WTC11 (cell line): ENCODE measurements at regions not wholly inside any gene's neighbourhood (a gene's known extent, or its start where the extent isn't known, plus 50 kb on each side); places are given as distances from the start of the nearest gene placed in this dataset.

ENCODE experiments used
- ATAC-seq: fragments of 200-7000 bp; cut with Tn5 transposase; 2 replicates; pipeline ENCODE4 v1.10.0; 2021; ENCODE audit warnings: mild to moderate bottlenecking, moderate library complexity
- CTCF ChIA-PET: fragments of 300-600 bp; sonication (Branson Sonifier 250); formaldehyde crosslinking; loops from one replicate; lab custom pipeline; 2021; ENCODE audit warnings: antibody characterized with exemption; lab: Charles Lee
- POLR2A ChIA-PET: fragments of 350-600 bp; sonication (Branson Sonifier 250); formaldehyde crosslinking; loops from one replicate; lab custom pipeline; 2021; ENCODE audit warnings: antibody characterized with exemption; lab: Charles Lee
- DNase-seq: peaks from one replicate; pipeline ENCODE4 v3.0.0; 2021; ENCODE audit warnings: low spot score
- H3K27ac Mint-ChIP-seq: 2 replicates; pipeline ENCODE4 v1.8.0; 2021; ENCODE audit warnings: mixed read lengths
- H3K27me3 Mint-ChIP-seq: 2 replicates; pipeline ENCODE4 v1.8.0; 2021; ENCODE audit warnings: low read depth, mild to moderate bottlenecking, moderate library complexity, mixed read lengths
- H3K36me3 Mint-ChIP-seq: 2 replicates; pipeline ENCODE4 v1.8.0; 2021; ENCODE audit warnings: mixed read lengths
- H3K4me1 Mint-ChIP-seq: 2 replicates; pipeline ENCODE4 v1.8.0; 2022; ENCODE audit warnings: mixed read lengths
- H3K4me3 Mint-ChIP-seq: 2 replicates; pipeline ENCODE4 v1.8.0; 2021; ENCODE audit warnings: mild to moderate bottlenecking, moderate library complexity, mixed read lengths
- H3K9me3 Mint-ChIP-seq: 2 replicates; pipeline ENCODE4 v1.8.0; 2021; ENCODE audit warnings: mixed read lengths
- ATF2 ChIP-seq: sonication (generic); formaldehyde crosslinking; IDR thresholded peaks from 2 replicates; pipeline ENCODE4 v1.8.1; 2022; ENCODE audit warnings: low read depth, missing genetic modification reagents, borderline replicate concordance
- ATF6 ChIP-seq: sonication (generic); formaldehyde crosslinking; IDR thresholded peaks from 2 replicates; pipeline ENCODE4 v1.8.1; 2023; ENCODE audit warnings: mild to moderate bottlenecking, missing genetic modification reagents
- CDX4 ChIP-seq: fragments of 250-450 bp; sonication (Bioruptor Pico); IDR thresholded peaks from 2 replicates; pipeline ENCODE4 v1.9.0; 2021; ENCODE audit warnings: moderate library complexity, mild to moderate bottlenecking, inconsistent platforms, borderline replicate concordance
- CTCF ChIP-seq: fragments of 200-600 bp; IDR thresholded peaks from 2 replicates; pipeline ENCODE4 v1.8.0; 2022; ENCODE audit warnings: antibody characterized with exemption
- ESRRA ChIP-seq: sonication (generic); formaldehyde crosslinking; IDR thresholded peaks from 2 replicates; pipeline ENCODE4 v1.8.1; 2022; ENCODE audit warnings: mild to moderate bottlenecking, missing genetic modification reagents, borderline replicate concordance
- ETV6 ChIP-seq: sonication (generic); formaldehyde crosslinking; IDR thresholded peaks from 2 replicates; pipeline ENCODE4 v1.8.1; 2022; ENCODE audit warnings: mild to moderate bottlenecking, missing genetic modification reagents
- FOXJ3 ChIP-seq: sonication (generic); formaldehyde crosslinking; IDR thresholded peaks from 2 replicates; pipeline ENCODE4 v1.9.0; 2021; ENCODE audit warnings: missing genetic modification reagents, mild to moderate bottlenecking, borderline replicate concordance
- FOXK1 ChIP-seq: sonication (generic); formaldehyde crosslinking; IDR thresholded peaks from 2 replicates; pipeline ENCODE4 v1.8.0; 2022; ENCODE audit warnings: mild to moderate bottlenecking, moderate library complexity, missing genetic modification reagents
- JUN ChIP-seq: sonication (generic); formaldehyde crosslinking; IDR thresholded peaks from 2 replicates; pipeline ENCODE4 v1.8.0; 2023; ENCODE audit warnings: mild to moderate bottlenecking, missing genetic modification reagents
- NFE2L1 ChIP-seq: sonication (generic); formaldehyde crosslinking; IDR thresholded peaks from 2 replicates; pipeline ENCODE4 v1.8.1; 2023; ENCODE audit warnings: missing genetic modification reagents
- NFYB ChIP-seq: sonication (generic); formaldehyde crosslinking; conservative IDR thresholded peaks from 2 replicates; pipeline ENCODE4 v1.8.0; 2022; ENCODE audit warnings: low read depth, missing genetic modification reagents
- NR2C2 ChIP-seq: sonication (generic); formaldehyde crosslinking; IDR thresholded peaks from 2 replicates; pipeline ENCODE4 v1.8.0; 2022; ENCODE audit warnings: mild to moderate bottlenecking, missing genetic modification reagents
- OVOL2 ChIP-seq: fragments of 250-450 bp; sonication (Bioruptor Pico); IDR thresholded peaks from 2 replicates; pipeline ENCODE4 v1.9.0; 2021; ENCODE audit warnings: mild to moderate bottlenecking, borderline replicate concordance
- PRRX2 ChIP-seq: fragments of 250-450 bp; sonication (Bioruptor Pico); IDR thresholded peaks from 2 replicates; pipeline ENCODE4 v1.8.0; 2021; ENCODE audit warnings: mild to moderate bottlenecking
- STAT6 ChIP-seq: sonication (generic); formaldehyde crosslinking; conservative IDR thresholded peaks from 2 replicates; pipeline ENCODE4 v1.8.1; 2023; ENCODE audit warnings: mild to moderate bottlenecking, low read depth, missing genetic modification reagents, moderate library complexity
- TP53 ChIP-seq: sonication (generic); formaldehyde crosslinking; IDR thresholded peaks from 2 replicates; pipeline ENCODE4 v1.8.1; 2023; ENCODE audit warnings: mild to moderate bottlenecking, missing genetic modification reagents
- USF1 ChIP-seq: sonication (generic); formaldehyde crosslinking; IDR thresholded peaks from 2 replicates; pipeline ENCODE4 v1.8.0; 2022; ENCODE audit warnings: mild to moderate bottlenecking, missing genetic modification reagents
- USF2 ChIP-seq: sonication (generic); formaldehyde crosslinking; IDR thresholded peaks from 2 replicates; pipeline ENCODE4 v1.8.1; 2023; ENCODE audit warnings: mild to moderate bottlenecking, missing genetic modification reagents, moderate library complexity
- ZBTB21 ChIP-seq: sonication (generic); formaldehyde crosslinking; IDR thresholded peaks from 2 replicates; pipeline ENCODE4 v1.8.1; 2023; ENCODE audit warnings: mild to moderate bottlenecking, missing genetic modification reagents, borderline replicate concordance
- ZBTB43 ChIP-seq: sonication (generic); formaldehyde crosslinking; IDR thresholded peaks from 2 replicates; pipeline ENCODE4 v1.8.1; 2023; ENCODE audit warnings: mild to moderate bottlenecking, missing genetic modification reagents
- ZNF219 ChIP-seq: sonication (generic); formaldehyde crosslinking; IDR thresholded peaks from 2 replicates; pipeline ENCODE4 v1.8.0; 2023; ENCODE audit warnings: missing genetic modification reagents, mild to moderate bottlenecking, borderline replicate concordance
- ZNF423 ChIP-seq: fragments of 250-450 bp; sonication (Bioruptor Pico); IDR thresholded peaks from 2 replicates; pipeline ENCODE4 v2.1.2; 2022; ENCODE audit warnings: mild to moderate bottlenecking, moderate library complexity
- ZNF425 ChIP-seq: fragments of 250-450 bp; sonication (Bioruptor Pico); conservative IDR thresholded peaks from 2 replicates; pipeline ENCODE4 v1.9.0; 2021; ENCODE audit warnings: mild to moderate bottlenecking

GRCh38 chr6:4503700-4504099 is 272.5 kb upstream of the CDYL start:
- Mint-ChIP-seq H3K4me3 (peak overlapping the region; percentile 25), H3K4me1 (peaks cover 48% of the 10 kb centered on the region), H3K9me3 (peaks cover 42% of the 10 kb centered on the region), H3K27me3 (peaks cover 23% of the 10 kb centered on the region), H3K36me3 (peaks cover 22% of the 10 kb centered on the region), H3K27ac (peak overlapping the region; percentile 93)
- ATAC-seq (peak; percentile 94), DNase-seq (no peak)
- ChIA-PET POLR2A (interaction anchor here (0.6 to 0.9 kb wide), 2 partner anchors 123 to 471 kb away, joined by 3 to 5 read pairs; no protein-coding TSS in a partner anchor), CTCF (interaction anchor here (0.8 to 1.2 kb wide), 5 partner anchors 13 to 527 kb away, joined by 3 to 6 read pairs (median 3); no protein-coding TSS in a partner anchor)
- TF ChIP-seq JUN (CRISPR knock-in tag), result no peak
- TF ChIP-seq NFYB (CRISPR knock-in tag), result no peak
- TF ChIP-seq ETV6 (CRISPR knock-in tag), result no peak
- TF ChIP-seq ATF6 (CRISPR knock-in tag), result no peak
- no peak for TF ChIP-seq CTCF
- 0 out of 2 replicates have a peak, but pooled peaks have one; percentile 45 for TF ChIP-seq ZBTB43 (CRISPR knock-in tag)
- TF ChIP-seq PRRX2 (CRISPR knock-in tag), result peak; percentile 72; the same call in 1 of the 2 replicates
- TF ChIP-seq STAT6 (CRISPR knock-in tag), result no peak
- no peak for TF ChIP-seq ZNF219 (CRISPR knock-in tag)
- no peak for TF ChIP-seq ATF2 (CRISPR knock-in tag)
- TF ChIP-seq NR2C2 (CRISPR knock-in tag), result no peak
- TF ChIP-seq USF2 (CRISPR knock-in tag), result no peak; the same call in 1 of the 2 replicates
- no peak for TF ChIP-seq CDX4 (CRISPR knock-in tag)
- no peak for TF ChIP-seq FOXJ3
- no peak for TF ChIP-seq TP53 (CRISPR knock-in tag)
- TF ChIP-seq ZNF423 (CRISPR knock-in tag), result peak; percentile 78
- no peak for TF ChIP-seq ESRRA
- TF ChIP-seq NFE2L1 (CRISPR knock-in tag), result peak; percentile 63; the same call in 1 of the 2 replicates
- peak; percentile 39; the same call in 1 of the 2 replicates for TF ChIP-seq USF1 (CRISPR knock-in tag)
- TF ChIP-seq OVOL2 (CRISPR knock-in tag), result no peak
- no peak for TF ChIP-seq ZBTB21 (CRISPR knock-in tag)
- peak; percentile 28; the same call in 1 of the 2 replicates for TF ChIP-seq FOXK1
- no peak; the same call in 1 of the 2 replicates for TF ChIP-seq ZNF425 (CRISPR knock-in tag)
